SK-N-SH treated with all-trans-retinoic acid at 6 μM for 48 hours (cell line): ENCODE measurements at regions not wholly inside any gene's neighbourhood (a gene's known extent, or its start where the extent isn't known, plus 50 kb on each side); places are given as distances from the start of the nearest gene placed in this dataset.

Experiments
- ATAC-seq: fragments of 200-7000 bp; cut with Tn5 transposase; 3 replicates; pipeline ENCODE4 v1.9.1; 2020; ENCODE audit warnings: mild to moderate bottlenecking, moderate library complexity
- ARNTL ChIP-seq: fragments of 450-650 bp; formaldehyde crosslinking; IDR thresholded peaks from 2 replicates; pipeline ENCODE4 v1.5.0; 2020; ENCODE audit warnings: low read depth, mild to moderate bottlenecking, moderate library complexity, borderline replicate concordance
- BACH2 ChIP-seq: fragments of 250-450 bp; sonication (Bioruptor Pico); IDR thresholded peaks from 2 replicates; pipeline ENCODE4 v1.9.0; 2021; ENCODE audit warnings: mild to moderate bottlenecking, borderline replicate concordance
- CSRNP3 ChIP-seq: fragments of 250-450 bp; sonication (Bioruptor Pico); IDR thresholded peaks from 2 replicates; pipeline ENCODE4 v1.5.1; 2021; ENCODE audit warnings: mild to moderate bottlenecking, moderate library complexity
- ESRRG ChIP-seq: fragments of 250-450 bp; sonication (Bioruptor Pico); IDR thresholded peaks from 2 replicates; pipeline ENCODE4 v1.6.1; 2021; ENCODE audit warnings: mild to moderate bottlenecking
- GLIS3 ChIP-seq: fragments of 250-450 bp; sonication (Bioruptor Pico); IDR thresholded peaks from 2 replicates; pipeline ENCODE4 v1.5.0; 2020; ENCODE audit warnings: mild to moderate bottlenecking, moderate library complexity
- ISL1 ChIP-seq: fragments of 250-450 bp; sonication (Bioruptor Pico); IDR thresholded peaks from 2 replicates; pipeline ENCODE4 v2.1.2; 2022; ENCODE audit warnings: mild to moderate bottlenecking, moderate library complexity
- OSR1 ChIP-seq: fragments of 250-450 bp; sonication (Bioruptor Pico); IDR thresholded peaks from 2 replicates; pipeline ENCODE4 v1.8.0; 2022; ENCODE audit warnings: moderate library complexity, mild to moderate bottlenecking, inconsistent platforms
- PATZ1 ChIP-seq: fragments of 250-450 bp; sonication (Bioruptor Pico); IDR thresholded peaks from 2 replicates; pipeline ENCODE4 v1.8.0; 2020; ENCODE audit warnings: mild to moderate bottlenecking, moderate library complexity, borderline replicate concordance
- POU6F1 ChIP-seq: fragments of 250-450 bp; sonication (Bioruptor Pico); IDR thresholded peaks from 2 replicates; pipeline ENCODE4 v1.8.0; 2021; ENCODE audit warnings: low read depth, mild to moderate bottlenecking, moderate library complexity, borderline replicate concordance
- PPARA ChIP-seq: fragments of 250-450 bp; sonication (Bioruptor Pico); IDR thresholded peaks from 2 replicates; pipeline ENCODE4 v1.5.0; 2020; ENCODE audit warnings: mild to moderate bottlenecking, borderline replicate concordance
- RARB ChIP-seq: fragments of 250-450 bp; sonication (Bioruptor Pico); IDR thresholded peaks from 2 replicates; pipeline ENCODE4 v1.8.0; 2021; ENCODE audit warnings: mild to moderate bottlenecking, moderate library complexity
- SNAI2 ChIP-seq: fragments of 250-450 bp; sonication (Bioruptor Pico); IDR thresholded peaks from 2 replicates; pipeline ENCODE4 v1.5.0; 2020; ENCODE audit warnings: mild to moderate bottlenecking, moderate library complexity
- TCF4 ChIP-seq: fragments of 250-450 bp; sonication (Bioruptor Pico); IDR thresholded peaks from 2 replicates; pipeline ENCODE4 v1.8.0; 2021; ENCODE audit warnings: mild to moderate bottlenecking, moderate library complexity, borderline replicate concordance
- TSHZ2 ChIP-seq: fragments of 250-450 bp; sonication (Bioruptor Pico); IDR thresholded peaks from 2 replicates; pipeline ENCODE4 v1.5.0; 2020; ENCODE audit warnings: mild to moderate bottlenecking, moderate library complexity
- ZC3H10 ChIP-seq: fragments of 250-450 bp; sonication (Bioruptor Pico); IDR thresholded peaks from 2 replicates; pipeline ENCODE4 v1.5.1; 2021; ENCODE audit warnings: mild to moderate bottlenecking, moderate library complexity
- ZFP3 ChIP-seq: fragments of 250-450 bp; sonication (Bioruptor Pico); IDR thresholded peaks from 2 replicates; pipeline ENCODE4 v1.5.0; 2020; ENCODE audit warnings: mild to moderate bottlenecking, moderate library complexity
- ZFP30 ChIP-seq: fragments of 450-650 bp; formaldehyde crosslinking; IDR thresholded peaks from 2 replicates; pipeline ENCODE4 v1.5.0; 2022; ENCODE audit warnings: mild to moderate bottlenecking, moderate library complexity
- ZNF8 ChIP-seq: fragments of 450-650 bp; formaldehyde crosslinking; IDR thresholded peaks from 2 replicates; pipeline ENCODE4 v1.5.0; 2020; ENCODE audit warnings: mild to moderate bottlenecking, moderate library complexity

- no peak for TF ChIP-seq CSRNP3
Measured at GRCh38 chr11:26783997-26784396, 62.1 kb upstream of the SLC5A12 start (continued).

- no peak for TF ChIP-seq GLIS3 (CRISPR knock-in tag)
- no peak for TF ChIP-seq TSHZ2 (CRISPR knock-in tag)
- no peak for TF ChIP-seq OSR1 (CRISPR knock-in tag)
- TF ChIP-seq CSRNP3 = no peak
- TF ChIP-seq PATZ1 (CRISPR knock-in tag) = no peak
- TF ChIP-seq ARNTL (CRISPR knock-in tag) = no peak
- TF ChIP-seq ESRRG (CRISPR knock-in tag) = no peak
- no peak for TF ChIP-seq BACH2
- no peak for TF ChIP-seq ZNF8
- TF ChIP-seq RARB (CRISPR knock-in tag) = no peak
- TF ChIP-seq PPARA (CRISPR knock-in tag) = no peak
- no peak for TF ChIP-seq SNAI2 (CRISPR knock-in tag)
- no peak for ATAC-seq
Measured at GRCh38 chr11:26790738-26791137, 68.9 kb upstream of the SLC5A12 start.

GRCh38 chr11:26792941-26793340, 71.1 kb upstream of the SLC5A12 start:
- TF ChIP-seq PPARA (CRISPR knock-in tag) (no peak), GLIS3 (CRISPR knock-in tag) (no peak), OSR1 (CRISPR knock-in tag) (no peak), ZNF8 (no peak), ESRRG (CRISPR knock-in tag) (no peak), POU6F1 (CRISPR knock-in tag) (no peak), ZC3H10 (CRISPR knock-in tag) (no peak)
- ATAC-seq = peak; percentile 35; the same call in 2 of the 3 replicates

- ATAC-seq = no peak
- TF ChIP-seq TCF4 (CRISPR knock-in tag) (peak; percentile 54; the same call in 1 of the 2 replicates), ZC3H10 (CRISPR knock-in tag) (no peak)
Measured at GRCh38 chr11:26793487-26793886, 71.6 kb upstream of the SLC5A12 start.

GRCh38 chr11:26801601-26802000, 79.7 kb upstream of the SLC5A12 start:
- no peak for ATAC-seq
- TF ChIP-seq ESRRG (CRISPR knock-in tag) (no peak), ARNTL (CRISPR knock-in tag) (no peak), SNAI2 (CRISPR knock-in tag) (no peak), ZFP3 (no peak), OSR1 (CRISPR knock-in tag) (no peak), GLIS3 (CRISPR knock-in tag) (no peak), ISL1 (CRISPR knock-in tag) (no peak), CSRNP3 (no peak), POU6F1 (CRISPR knock-in tag) (no peak), PATZ1 (CRISPR knock-in tag) (no peak), ZC3H10 (CRISPR knock-in tag) (no peak), ZFP30 (no peak)
